Dermis blood vessel endothelial cell (primary cell): ENCODE measurements at regions not wholly inside any gene's neighbourhood (a gene's known extent, or its start where the extent isn't known, plus 50 kb on each side); places are given as distances from the start of the nearest gene placed in this dataset.
"Not testable (repeated sequence)": the region's sequence is repeated elsewhere in the genome, so short reads cannot be mapped to it uniquely, and the experiment has no call there.

Source experiments
- DNase-seq: peaks from one replicate; pipeline ENCODE4 v3.0.0; 2010

DNA sequence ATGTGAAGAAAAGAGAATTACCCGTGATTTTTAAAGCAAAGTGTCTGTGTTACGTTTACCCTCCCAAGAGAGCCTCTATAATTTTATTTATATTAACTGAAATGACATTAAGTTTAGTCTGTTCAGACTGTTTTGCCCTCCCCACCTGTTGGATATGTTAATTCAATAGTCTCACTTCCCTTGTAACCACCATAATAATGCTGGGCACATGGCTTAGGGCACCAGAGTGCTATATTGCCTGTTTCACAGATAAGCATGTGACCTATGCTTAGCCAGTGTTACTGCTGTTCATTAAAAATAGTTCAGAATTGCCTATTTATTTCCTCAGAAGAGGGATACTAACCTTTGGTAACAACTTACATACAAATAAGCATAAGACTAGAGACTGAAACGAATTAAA, 446.2 kb downstream of the FAT4 start:
- DNase-seq = no peak

DNA sequence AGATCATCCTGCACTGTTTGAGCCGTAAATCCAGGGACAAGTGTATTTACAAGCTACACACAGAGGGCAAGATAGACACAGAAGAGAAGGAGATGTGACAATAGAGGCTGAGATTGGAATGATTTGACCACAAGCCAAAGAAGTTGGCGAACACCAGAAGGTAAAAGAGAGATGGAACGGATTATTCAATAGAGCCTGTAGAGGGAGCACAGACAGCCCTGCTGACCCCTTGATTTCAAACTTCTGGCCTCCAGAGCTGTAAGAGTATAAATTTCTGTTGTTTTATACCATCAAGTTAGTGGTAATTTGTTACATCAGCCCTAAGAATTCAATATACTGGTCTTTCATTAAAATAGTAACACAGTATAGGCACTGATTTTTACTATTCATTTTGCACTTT, 447.8 kb downstream of the FAT4 start:
- no peak for DNase-seq

DNA sequence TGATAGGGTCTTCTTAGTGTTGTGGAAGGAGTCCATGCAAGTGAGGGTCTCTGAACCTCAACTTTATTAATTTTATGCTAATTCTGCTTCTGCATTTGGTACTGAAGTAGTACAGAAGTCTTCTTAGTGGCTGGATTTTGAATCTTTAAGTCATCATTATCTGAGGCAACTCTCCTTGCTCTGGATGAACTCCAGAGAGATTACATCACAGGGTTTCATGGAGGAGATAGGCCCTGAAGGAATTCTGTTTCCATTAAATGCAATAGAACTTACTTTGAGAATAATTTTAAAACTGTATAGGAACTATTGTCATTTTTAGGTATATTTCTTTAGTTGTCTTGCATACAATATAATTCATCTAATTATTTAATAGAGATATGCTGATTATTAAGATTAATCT, 451.2 kb downstream of the FAT4 start:
- no peak for DNase-seq

DNA sequence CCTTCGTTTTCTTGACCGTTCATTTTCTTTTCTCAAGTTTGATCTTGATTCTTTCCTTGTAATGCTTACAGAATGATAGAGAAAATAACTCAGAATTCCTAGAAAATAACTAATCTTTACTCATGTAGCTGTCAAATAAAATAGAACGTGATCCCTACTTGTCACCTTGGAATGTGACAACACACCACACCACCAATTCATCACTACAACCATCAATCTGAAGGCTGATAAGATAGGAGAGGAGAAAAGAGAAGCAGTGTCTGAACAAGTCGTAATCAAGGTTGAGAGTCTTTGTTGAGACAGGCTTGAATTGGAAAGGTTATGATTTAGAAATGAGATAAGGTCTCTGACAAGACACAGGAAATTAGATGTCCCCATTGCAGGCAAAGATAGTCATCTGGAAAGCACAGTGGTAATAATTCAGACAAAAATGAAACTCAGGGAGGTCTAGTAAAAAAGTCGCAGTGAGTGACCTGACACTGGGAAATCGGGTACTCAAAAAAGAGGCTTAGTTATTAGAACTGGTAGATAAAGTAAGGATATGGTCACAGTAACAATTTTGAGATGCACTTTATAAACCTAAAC, 456.2 kb downstream of the FAT4 start:
- DNase-seq = no peak

DNA sequence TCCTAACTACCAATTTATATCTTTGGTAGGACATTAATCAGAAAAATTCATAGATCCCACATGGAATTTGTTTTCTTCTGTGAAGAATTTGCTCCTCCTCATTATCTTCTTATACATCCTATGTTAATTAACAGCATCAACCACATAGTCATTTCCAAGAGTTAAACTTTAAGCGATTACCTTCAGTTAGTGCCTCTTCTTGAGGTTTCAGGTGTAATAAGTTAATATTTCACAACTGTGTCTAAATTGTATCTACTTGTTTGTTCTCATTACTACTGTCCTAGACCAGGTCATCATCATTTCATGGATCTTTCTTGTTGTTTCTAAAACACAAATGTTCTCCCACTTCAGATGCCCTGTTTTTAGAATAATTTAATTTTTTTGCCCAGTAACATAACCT, 457.9 kb downstream of the FAT4 start:
- no peak for DNase-seq

DNA sequence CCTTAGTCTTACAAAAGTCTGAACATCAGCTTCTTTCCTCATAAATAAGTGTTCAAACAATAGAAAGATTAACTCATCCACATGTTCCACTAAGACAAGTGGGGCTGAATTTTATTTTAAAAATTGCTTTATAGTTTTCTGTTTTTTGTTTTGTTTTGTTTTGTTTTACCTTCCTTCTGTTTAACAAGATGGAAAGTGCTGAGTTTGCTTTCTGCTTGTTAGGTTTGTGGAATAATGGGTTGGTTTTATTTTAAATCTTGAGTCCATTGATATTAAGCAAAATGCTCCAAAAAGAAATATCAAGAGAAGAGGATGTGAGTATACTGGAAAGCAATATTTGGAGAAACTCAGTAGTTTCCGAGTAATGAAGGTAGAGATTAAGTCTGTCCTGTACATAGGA, 458.7 kb downstream of the FAT4 start:
- DNase-seq = no peak

DNA sequence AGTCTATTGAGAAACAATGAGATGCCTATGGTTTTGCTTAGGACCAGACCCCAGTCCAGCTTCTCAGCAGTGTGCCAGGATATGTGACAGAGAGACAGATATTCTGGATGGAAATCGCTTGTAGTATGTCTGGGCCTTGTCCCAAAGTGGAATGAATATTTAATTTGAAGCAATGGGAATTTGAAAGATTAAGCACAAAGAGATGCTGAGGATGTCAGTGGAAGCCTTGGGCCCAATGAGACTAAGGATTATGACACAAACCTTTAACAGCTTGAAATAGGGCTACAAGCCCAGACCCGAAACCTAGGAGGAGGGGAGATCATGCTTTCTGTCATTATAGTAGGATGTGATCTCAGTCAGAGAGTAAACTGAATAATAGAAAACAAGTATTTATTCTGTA, 459.2 kb downstream of the FAT4 start:
- DNase-seq = no peak

DNA sequence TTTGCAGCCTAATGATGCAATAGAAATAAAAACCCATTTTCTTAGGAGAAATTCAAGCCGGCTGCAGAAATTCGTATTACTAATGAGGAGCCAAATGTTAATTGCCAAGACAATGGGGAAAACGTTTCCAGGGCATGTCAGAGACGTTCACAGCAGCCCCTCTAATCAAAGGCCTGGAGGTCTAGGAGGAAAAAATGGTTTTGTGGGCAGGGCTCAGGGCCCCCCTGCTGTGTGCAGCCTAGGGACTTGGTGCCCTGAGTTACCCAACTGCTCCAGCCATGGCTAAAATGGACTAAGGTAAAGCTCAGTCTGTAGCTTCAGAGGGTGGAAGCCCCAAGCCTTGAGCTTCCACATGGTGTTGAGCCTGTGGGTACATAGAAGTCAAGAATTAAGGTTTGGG, 461.4 kb downstream of the FAT4 start:
- DNase-seq = no peak

DNA sequence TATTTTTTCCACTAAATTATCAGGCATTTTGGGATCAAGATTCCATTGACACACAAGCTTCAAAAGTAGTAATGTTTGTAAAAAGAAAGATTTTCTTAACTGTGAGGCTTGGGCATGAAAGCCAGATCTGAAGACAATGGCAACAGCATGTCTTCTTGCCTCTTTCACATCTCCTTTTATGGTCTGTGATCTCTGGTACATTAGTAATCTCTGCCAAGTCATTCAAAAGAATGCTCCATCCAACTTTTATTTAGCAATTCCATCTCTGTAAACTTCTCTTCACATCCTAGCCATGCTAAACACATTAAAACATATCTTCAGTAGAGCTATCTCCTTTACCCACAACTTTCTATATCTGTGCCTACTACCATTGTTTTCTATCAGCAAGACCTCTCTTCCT, 465.4 kb downstream of the FAT4 start:
- no peak for DNase-seq

DNA sequence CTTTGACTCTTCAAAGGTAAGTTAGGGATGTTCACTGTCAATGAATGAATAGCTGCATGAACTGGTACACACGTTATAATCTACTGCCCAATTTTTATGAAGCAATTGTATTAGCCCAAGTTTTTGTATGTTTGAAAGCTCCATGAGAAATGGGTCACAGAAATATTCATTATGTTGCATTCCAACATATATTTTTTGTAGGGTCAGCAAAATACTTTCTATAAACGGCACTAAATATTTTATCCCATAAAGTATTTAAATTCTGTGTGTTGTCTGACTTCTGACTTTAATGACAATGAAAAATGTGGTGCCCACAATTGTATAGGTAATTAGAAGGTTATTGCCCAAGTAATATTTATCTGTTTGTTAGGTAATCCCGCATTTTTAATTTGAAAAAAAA, 466.0 kb downstream of the FAT4 start:
- no peak for DNase-seq

DNA sequence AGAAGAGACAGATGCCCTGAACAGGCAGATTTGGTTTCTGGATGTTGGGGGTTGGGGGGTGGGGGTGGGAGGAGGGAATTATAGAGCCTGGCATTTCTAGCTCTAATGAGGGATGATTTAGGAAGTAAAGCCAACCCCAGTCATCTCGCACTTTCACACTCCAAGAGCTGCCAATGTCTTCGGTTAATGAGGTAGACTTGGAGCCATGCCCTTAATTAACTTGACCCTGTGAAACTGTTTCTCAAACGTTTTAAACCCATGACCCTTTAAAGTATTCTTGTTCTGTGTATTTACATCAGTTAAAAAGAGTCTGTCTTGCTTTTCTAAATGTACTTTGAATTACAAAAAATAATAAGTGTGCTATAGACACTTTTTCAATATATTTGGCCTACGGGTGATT, 466.9 kb downstream of the FAT4 start:
- DNase-seq = no peak

DNA sequence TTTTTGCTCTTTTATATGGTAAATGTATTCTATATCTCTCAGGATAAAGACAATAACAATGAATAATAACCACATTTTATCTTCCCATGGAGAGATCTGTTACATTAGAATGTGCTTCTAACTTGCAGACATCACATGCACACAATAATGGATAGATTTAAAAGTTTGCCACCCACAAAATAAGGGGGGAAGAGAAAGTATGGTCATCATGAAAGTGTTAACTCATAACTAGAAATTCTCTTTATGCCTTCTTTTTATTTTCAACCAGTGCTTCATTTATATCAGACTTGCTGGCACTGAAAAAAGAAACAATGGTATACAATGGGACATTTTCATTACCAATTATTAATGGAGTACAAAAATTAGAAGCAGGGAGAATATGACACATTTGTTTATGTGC, 470.0 kb downstream of the FAT4 start:
- no peak for DNase-seq

DNA sequence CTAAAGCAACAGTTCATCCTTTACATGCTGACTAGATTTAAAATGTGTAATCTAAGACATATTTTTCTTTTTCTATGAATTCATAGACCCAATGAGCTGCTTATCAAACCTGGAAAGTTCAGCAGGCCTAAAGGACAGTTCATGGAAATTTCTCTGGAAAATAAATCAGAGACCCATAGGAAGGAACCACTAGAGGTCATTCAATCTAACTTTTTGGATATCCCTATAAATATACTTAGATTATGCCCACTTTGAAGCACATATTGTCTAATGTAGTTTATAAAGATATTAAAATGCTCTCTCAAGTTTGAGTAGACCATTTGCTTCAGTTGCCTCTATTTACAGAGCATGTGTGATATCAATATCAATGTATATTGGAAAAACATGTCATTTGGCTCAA, 473.0 kb downstream of the FAT4 start:
- no peak for DNase-seq

DNA sequence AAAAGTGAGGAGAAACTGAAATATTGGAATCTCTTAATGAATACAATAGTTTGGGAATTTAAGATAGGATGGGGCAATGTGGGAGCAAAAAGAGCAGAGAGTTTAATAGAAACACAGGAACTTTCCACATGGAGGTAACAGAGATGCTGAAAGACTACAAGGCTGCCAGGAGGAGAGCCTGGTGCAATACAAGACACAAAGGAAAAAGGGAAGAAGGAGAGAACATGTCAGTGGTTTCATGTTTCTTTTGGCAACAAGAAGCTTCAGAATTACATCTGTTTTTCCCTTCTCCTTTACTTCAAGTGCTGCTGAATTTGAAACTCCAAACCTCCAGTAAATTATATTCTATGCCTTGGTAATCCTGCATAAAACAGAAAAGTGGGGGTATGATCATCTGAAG, 474.3 kb downstream of the FAT4 start:
- no peak for DNase-seq

DNA sequence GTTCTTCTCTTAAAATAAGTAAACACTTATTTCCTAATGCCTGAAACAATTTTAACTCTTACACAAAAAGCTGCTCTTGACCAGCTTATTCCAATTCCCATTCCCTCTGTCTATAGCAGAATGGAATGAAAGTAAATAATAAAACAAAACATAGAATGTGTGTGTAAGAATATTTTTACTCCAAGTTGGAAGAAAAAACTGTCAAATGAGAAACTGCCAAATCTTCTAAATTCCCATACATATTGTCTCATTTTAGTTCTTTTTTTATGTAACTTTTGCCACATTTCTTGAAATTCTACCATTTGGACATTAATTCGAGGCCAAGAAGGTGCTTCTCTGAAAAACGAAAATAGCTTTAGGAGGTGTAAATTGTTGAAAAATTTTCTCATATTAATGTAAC, 477.1 kb downstream of the FAT4 start:
- DNase-seq = no peak

DNA sequence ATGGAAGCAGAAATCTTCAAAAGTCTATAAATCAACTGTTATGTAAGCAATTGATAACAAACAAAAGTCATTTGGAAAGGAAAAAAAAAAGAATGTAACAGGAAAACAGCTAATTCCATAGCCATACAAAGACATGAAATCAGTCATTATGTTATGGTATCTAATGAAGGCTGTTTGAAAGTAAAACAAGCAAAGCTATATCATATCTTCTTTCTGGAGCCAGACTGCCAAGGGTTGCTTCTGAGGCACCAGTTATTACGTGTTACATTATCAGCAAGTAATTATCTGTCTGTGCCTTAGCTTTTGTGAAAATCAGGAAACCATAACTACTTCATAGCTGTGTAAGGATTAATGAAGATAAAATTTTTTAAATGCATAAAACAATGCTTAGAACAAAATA, 480.2 kb downstream of the FAT4 start:
- no peak for DNase-seq

DNA sequence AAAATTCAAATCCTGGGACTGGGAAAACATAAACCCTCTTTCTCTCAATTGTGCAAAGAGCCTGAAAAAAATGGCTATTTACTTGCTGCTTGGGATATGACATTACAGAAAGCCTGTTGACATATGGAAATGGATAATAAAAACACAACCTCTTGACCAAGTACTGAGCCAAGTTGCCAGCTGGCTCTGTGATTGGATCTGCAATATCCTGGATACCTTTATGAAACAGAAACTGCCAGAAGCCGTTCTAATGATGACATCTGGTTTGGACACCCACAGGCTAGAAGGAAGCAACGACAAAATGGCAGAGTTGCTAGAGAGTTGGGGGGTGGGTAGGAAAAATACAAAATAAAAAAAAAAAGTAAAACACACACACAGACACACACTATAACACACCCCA, 481.4 kb downstream of the FAT4 start:
- DNase-seq = no peak

DNA sequence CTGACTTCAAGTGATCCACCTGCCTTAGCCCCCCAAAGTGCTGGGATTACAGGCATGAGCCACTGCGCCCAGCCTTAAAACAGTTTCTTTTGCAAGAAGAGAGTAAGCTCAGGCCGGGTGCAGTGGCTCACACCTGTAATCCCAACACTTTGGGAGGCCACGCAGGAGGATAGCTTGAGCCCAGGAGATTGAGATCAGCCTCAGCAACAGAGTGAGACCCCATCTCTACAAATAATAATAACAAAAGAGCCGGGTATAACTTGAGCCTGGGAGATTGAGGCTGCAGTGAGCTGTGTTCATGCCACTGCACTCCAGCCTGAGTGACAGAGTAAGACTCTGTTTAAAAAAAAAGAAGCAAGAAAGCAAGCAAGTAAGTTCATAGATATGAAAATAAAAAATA, 482.9 kb downstream of the FAT4 start:
- DNase-seq = not testable (repeated sequence)

DNA sequence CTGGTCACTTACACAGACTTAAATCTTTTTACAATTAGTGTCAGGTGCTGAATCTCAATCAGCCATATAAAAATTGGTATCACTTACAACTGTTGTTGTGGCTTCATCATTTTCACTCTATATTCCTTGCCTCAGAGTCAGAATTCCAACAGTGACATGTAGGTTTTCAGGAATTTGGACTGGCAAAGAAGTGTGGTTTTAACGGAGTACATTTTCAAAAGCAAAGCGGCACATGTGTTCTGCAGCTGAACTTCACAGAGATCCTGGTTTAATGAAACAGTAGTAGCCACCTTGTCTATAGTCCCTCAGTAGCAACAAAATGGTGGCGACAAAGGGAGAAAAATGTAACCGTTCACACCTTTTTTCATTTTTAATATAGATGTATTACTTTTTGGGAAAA, 486.6 kb downstream of the FAT4 start:
- no peak for DNase-seq

DNA sequence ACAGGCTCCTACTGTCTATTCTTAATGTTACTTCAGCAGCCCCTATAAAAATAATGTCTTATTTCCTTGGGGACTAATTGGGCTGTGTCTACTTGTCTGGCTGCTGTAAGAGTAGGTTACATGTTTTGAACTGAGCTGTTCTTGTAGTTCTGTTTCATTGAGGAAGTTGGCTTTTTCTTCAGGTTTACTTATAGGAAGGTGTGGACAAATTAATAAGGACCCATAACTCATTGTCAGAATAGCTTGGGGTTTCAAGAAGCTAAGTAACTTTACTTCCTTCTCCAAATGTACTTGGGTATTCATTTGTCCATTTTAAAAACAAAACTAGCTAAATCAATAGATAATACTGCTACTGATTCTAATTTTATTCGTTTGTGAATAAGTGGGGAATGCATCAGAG, 487.2 kb downstream of the FAT4 start:
- DNase-seq = no peak

DNA sequence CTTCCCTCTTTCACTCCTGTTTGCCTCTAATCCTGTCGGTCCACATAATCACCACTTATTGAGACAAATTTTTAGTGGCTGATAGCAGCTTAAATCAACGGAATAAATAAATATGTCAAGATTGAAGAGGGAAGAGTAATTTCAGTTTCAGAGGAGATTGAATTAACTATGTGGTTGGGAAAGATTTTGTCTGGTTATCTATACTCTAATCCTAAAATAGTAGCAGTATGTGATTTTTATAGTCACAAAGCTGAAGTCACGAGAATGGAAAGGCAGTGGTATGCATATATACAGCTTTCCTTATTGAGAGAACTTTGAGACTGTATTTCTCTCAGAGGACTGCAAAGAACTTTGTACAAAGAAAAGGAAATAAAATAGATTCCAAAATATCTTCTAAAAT, 493.3 kb downstream of the FAT4 start:
- DNase-seq = no peak

DNA sequence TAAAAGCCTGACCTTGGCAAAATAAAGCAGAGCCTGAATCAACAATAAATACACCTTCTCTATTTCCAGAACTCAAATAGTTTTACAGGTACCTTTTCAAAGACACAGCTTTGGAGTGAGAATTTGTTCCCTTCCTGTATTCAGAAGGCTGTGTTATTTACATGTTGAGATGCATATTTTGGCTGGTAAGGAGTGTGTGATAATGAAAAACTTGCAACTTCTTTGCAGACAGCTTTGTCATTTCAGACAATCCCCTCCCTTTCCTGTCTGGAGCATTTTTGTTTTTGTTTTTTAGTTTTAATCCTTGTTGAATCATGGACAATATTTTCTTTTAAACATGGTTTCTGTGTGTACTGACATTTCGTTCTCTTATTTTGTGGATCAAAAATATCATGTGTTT, 493.8 kb downstream of the FAT4 start:
- no peak for DNase-seq

DNA sequence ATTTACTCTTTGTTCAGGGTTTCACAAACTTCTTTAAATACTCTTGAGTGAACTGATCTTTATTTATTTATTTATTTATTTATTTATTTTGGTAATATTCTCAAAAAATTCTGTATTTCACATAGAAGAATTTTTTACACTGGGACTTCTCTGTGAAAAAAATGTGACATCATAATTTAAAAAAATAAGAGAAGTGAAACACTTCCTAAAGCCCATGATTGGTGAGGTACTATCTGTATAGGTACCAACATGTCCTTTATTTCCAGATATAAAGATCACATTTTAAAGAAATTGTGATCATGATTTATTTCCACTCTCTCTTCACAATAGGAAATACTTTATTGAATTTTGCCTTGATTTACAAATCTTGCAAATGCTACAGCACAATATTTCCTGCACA, 497.1 kb downstream of the FAT4 start:
- no peak for DNase-seq

DNA sequence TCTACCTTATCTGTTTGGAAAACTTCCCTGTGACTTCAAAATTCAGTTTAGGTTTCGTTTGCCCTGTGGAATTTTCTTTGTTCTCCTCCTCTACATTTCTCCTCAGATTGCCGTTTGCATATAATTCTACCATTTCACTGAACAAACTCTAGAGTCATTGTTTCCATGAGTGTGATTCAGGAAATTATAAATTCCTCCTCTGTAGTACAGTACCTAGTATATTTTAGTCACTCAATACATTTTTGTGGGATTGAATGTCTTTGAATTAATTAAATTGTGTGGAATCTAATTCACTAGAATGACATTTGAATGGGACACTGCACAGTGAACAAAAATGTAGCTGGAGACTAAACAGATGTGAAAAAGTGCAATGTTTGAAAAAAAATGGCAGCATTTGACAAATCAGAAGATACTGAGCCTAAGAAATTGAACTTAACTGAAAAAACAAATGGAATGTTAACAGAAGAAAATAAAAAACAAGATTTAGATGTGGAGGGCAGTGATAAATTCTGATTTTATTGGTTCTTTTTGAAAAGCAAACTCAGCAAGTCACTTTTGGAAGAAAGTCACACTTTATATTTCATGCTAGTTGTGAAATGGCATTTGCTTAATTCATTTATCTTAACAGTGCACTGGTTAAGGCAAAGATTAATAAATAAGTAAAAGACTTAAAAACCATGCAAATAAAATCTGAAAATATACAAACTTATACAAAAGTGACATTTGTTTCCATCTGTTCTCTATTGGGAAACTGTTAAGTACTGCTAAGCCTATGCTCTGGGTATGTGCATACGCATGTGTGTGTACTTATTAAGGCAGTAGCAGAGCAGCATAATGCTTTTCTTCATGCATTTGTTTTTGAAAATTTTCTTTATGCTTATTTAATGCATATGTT, 512.3 kb downstream of the FAT4 start:
- DNase-seq = no peak

DNA sequence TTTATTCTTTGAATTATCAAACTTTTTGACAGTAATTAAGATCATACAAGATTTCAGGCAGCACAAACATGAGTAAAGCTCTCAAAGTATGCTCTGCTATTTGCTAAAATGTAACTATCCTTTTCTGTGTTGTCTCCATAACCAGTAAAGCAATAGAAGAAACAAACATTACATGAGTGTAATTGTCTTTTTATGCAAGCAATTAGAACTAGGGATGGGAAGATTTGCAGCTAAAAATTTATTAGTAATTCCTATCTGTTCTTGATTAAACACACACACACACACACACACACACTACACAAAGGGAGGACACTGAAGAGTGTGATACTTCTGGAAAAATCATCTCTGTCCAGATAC, 512.9 kb downstream of the FAT4 start:
- DNase-seq = no peak
